ELF-1 (cell line): ENCODE measurements at regions not wholly inside any gene's neighbourhood (a gene's known extent, or its start where the extent isn't known, plus 50 kb on each side); places are given as distances from the start of the nearest gene placed in this dataset.
A peak's percentile ranks its signal among the peaks of the same experiment; 100 is the strongest.

ENCODE experiments used
- DNase-seq: peaks from one replicate; pipeline ENCODE4 v3.0.0-alpha.2; 2016; ENCODE audit warnings: low read depth, low spot score

GRCh38 chr2:6771634-6772611 is 93.8 kb downstream of the CMPK2 start:
- peak; percentile 80 for DNase-seq

GRCh38 chr2:6773007-6773693 is 92.6 kb downstream of the CMPK2 start:
- peak; percentile 90 for DNase-seq

GRCh38 chr2:6773694-6774044 is 92.0 kb downstream of the CMPK2 start:
- no peak for DNase-seq

- DNase-seq = no peak
Observed at GRCh38 chr2:6776125-6776524, 89.6 kb downstream of the CMPK2 start.

GRCh38 chr2:6777626-6778025 is 88.1 kb downstream of the CMPK2 start:
- no peak for DNase-seq

- no peak for DNase-seq
Observed at GRCh38 chr2:6780765-6781274, 84.9 kb downstream of the CMPK2 start.

- DNase-seq = no peak
Observed at GRCh38 chr2:6782517-6783237, 83.0 kb downstream of the CMPK2 start.

- no peak for DNase-seq
Observed at GRCh38 chr2:6783238-6783614, 82.5 kb downstream of the CMPK2 start.

- no peak for DNase-seq
Observed at GRCh38 chr2:6784291-6784690, 81.4 kb downstream of the CMPK2 start.

- no peak for DNase-seq
Observed at GRCh38 chr2:6785493-6785892, 80.2 kb downstream of the CMPK2 start.

- DNase-seq = no peak
Observed at GRCh38 chr2:6787376-6787775, 78.3 kb downstream of the CMPK2 start.

GRCh38 chr2:6788614-6789013 is 77.1 kb downstream of the CMPK2 start:
- no peak for DNase-seq

- no peak for DNase-seq
Observed at GRCh38 chr2:6789559-6790138, 76.1 kb downstream of the CMPK2 start.

- peak; percentile 28 for DNase-seq
Observed at GRCh38 chr2:6791682-6792081, 74.0 kb downstream of the CMPK2 start.

- no peak for DNase-seq
Observed at GRCh38 chr2:6792883-6793282, 72.8 kb downstream of the CMPK2 start.

GRCh38 chr2:6793371-6793770 is 72.3 kb downstream of the CMPK2 start:
- DNase-seq = no peak

- no peak for DNase-seq
Observed at GRCh38 chr2:6793913-6794312, 71.8 kb downstream of the CMPK2 start.

GRCh38 chr2:6794448-6794847 is 71.3 kb downstream of the CMPK2 start:
- DNase-seq = no peak
